Osteocyte (in vitro differentiated cells): ENCODE measurements at regions not wholly inside any gene's neighbourhood (a gene's known extent, or its start where the extent isn't known, plus 50 kb on each side); places are given as distances from the start of the nearest gene placed in this dataset.

Source experiments
- DNase-seq: peaks from one replicate; pipeline ENCODE4 v3.0.0; 2021; ENCODE audit warnings: mixed read lengths; ENCODE audit not compliant: unreplicated experiment; ENCODE audit errors: extremely low spot score
- H3K27ac Mint-ChIP-seq: one replicate; pipeline ENCODE4 v1.8.0; 2021; ENCODE audit warnings: mild to moderate bottlenecking, mixed read lengths; ENCODE audit not compliant: unreplicated experiment
- H3K27me3 Mint-ChIP-seq: one replicate; pipeline ENCODE4 v1.8.0; 2021; ENCODE audit warnings: mixed read lengths; ENCODE audit not compliant: unreplicated experiment
- H3K36me3 Mint-ChIP-seq: one replicate; pipeline ENCODE4 v1.8.0; 2021; ENCODE audit warnings: mixed read lengths; ENCODE audit not compliant: unreplicated experiment
- H3K4me1 Mint-ChIP-seq: one replicate; pipeline ENCODE4 v1.8.0; 2021; ENCODE audit warnings: mixed read lengths; ENCODE audit not compliant: unreplicated experiment
- H3K4me3 Mint-ChIP-seq: one replicate; pipeline ENCODE4 v1.8.0; 2021; ENCODE audit warnings: mild to moderate bottlenecking, moderate library complexity, mixed read lengths; ENCODE audit not compliant: unreplicated experiment
- H3K9me3 Mint-ChIP-seq: one replicate; pipeline ENCODE4 v1.8.0; 2021; ENCODE audit warnings: mixed read lengths; ENCODE audit not compliant: unreplicated experiment
- CTCF ChIP-seq: fragments of 200-600 bp; sonication (generic); IDR thresholded peaks from 2 replicates; pipeline ENCODE4 v1.5.0; 2021; ENCODE audit warnings: antibody characterized with exemption, mild to moderate bottlenecking, moderate library complexity

GRCh38 chr1:29713857-29714256 lies 477.5 kb downstream of the PTPRU start:
- no peak for DNase-seq

GRCh38 chr1:29712801-29713200 lies 476.5 kb downstream of the PTPRU start:
- Mint-ChIP-seq H3K36me3 (no peaks in the 10 kb centered on the region), H3K27me3 (no peaks in the 10 kb centered on the region), H3K9me3 (no peaks in the 10 kb centered on the region), H3K4me3 (no peak overlapping the region), H3K27ac (no peak overlapping the region), H3K4me1 (peaks cover 34% of the 10 kb centered on the region)
- no peak for TF ChIP-seq CTCF
- DNase-seq: no peak

More at GRCh38 chr1:29713857-29714256, 477.5 kb downstream of the PTPRU start:
- peaks cover 24% of the 10 kb centered on the region for H3K4me1 Mint-ChIP-seq
- H3K27me3 Mint-ChIP-seq: no peaks in the 10 kb centered on the region
- no peaks in the 10 kb centered on the region for H3K36me3 Mint-ChIP-seq
- TF ChIP-seq CTCF: peak; percentile 49
- H3K27ac Mint-ChIP-seq: no peak overlapping the region
- no peak overlapping the region for H3K4me3 Mint-ChIP-seq
- H3K9me3 Mint-ChIP-seq: no peaks in the 10 kb centered on the region

- no peak for TF ChIP-seq CTCF
- no peak for DNase-seq
- Mint-ChIP-seq H3K9me3 (no peaks in the 10 kb centered on the region), H3K27ac (no peak overlapping the region), H3K27me3 (no peaks in the 10 kb centered on the region), H3K4me3 (no peak overlapping the region), H3K36me3 (no peaks in the 10 kb centered on the region), H3K4me1 (peaks cover 34% of the 10 kb centered on the region)
Measured at GRCh38 chr1:29712284-29712651, 475.9 kb downstream of the PTPRU start.

GRCh38 chr1:29711582-29712283 lies 475.4 kb downstream of the PTPRU start:
- Mint-ChIP-seq H3K27ac (no peak overlapping the region), H3K27me3 (no peaks in the 10 kb centered on the region), H3K36me3 (no peaks in the 10 kb centered on the region), H3K4me1 (peaks cover 34% of the 10 kb centered on the region), H3K9me3 (no peaks in the 10 kb centered on the region), H3K4me3 (no peak overlapping the region)
- no peak for DNase-seq
- TF ChIP-seq CTCF: no peak

GRCh38 chr1:29709704-29710280 lies 473.5 kb downstream of the PTPRU start:
- DNase-seq: no peak
- H3K27ac Mint-ChIP-seq: peak overlapping the region; percentile 93
- no peaks in the 10 kb centered on the region for H3K36me3 Mint-ChIP-seq
- TF ChIP-seq CTCF: no peak
- no peaks in the 10 kb centered on the region for H3K9me3 Mint-ChIP-seq
- no peak overlapping the region for H3K4me3 Mint-ChIP-seq
- H3K4me1 Mint-ChIP-seq: peaks cover 34% of the 10 kb centered on the region
- peaks cover 10% of the 10 kb centered on the region for H3K27me3 Mint-ChIP-seq
